Transverse colon (tissue), 4 donors: ENCODE measurements at regions not wholly inside any gene's neighbourhood (a gene's known extent, or its start where the extent isn't known, plus 50 kb on each side); places are given as distances from the start of the nearest gene placed in this dataset.

Experiments
- DNase-seq: peaks from one replicate; pipeline ENCODE4 v3.0.0-alpha.2; 2019
- H3K27ac ChIP-seq, 4 donors: fragments of 200-600 bp; sonication (generic); 2 replicates each; pipeline ENCODE4 v1.5.1; 2016 to 2018; ENCODE audit warnings: inconsistent platforms in 4 of 4
- H3K27me3 ChIP-seq: fragments of 200-600 bp; sonication (generic); 2 replicates; pipeline ENCODE4 v1.5.1; 2017; ENCODE audit warnings: inconsistent platforms
- H3K36me3 ChIP-seq, 4 donors: fragments of 200-600 bp; sonication (generic); 2 replicates each; pipeline ENCODE4 v1.5.1; 2017 to 2019; ENCODE audit warnings: inconsistent platforms in 4 of 4
- H3K4me1 ChIP-seq, 4 donors: fragments of 200-600 bp; sonication (generic); 2 replicates each; pipeline ENCODE4 v1.5.1; 2017 to 2020; ENCODE audit warnings: inconsistent platforms in 4 of 4
- H3K4me3 ChIP-seq, 4 donors: fragments of 200-600 bp; sonication (generic); 1 replicate in 1 of 4; 2 replicates in 3 of 4; pipeline versions ENCODE4 v1.5.1 to v1.6.1; 2017 to 2019; ENCODE audit warnings: inconsistent platforms in 4 of 4
- H3K9me3 ChIP-seq, 2 donors: fragments of 200-600 bp; sonication (generic); 2 replicates each; pipeline ENCODE4 v1.5.1; 2017 to 2019; ENCODE audit warnings: inconsistent platforms in 2 of 2
- CTCF ChIP-seq, 5 experiments: fragments of 200-600 bp in 3 of 5; fragments of 450-650 bp in 2 of 5; sonication (generic) in 3 of 5; IDR thresholded peaks; 1 replicate in 2 of 5; 2 replicates in 3 of 5; pipeline ENCODE4 v1.5.1; 2016 to 2017; ENCODE audit warnings: antibody characterized with exemption in 5 of 5, inconsistent platforms in 3 of 5, mild to moderate bottlenecking in 2 of 5, moderate library complexity in 1 of 5
- EP300 ChIP-seq: sonication (generic); formaldehyde crosslinking; IDR thresholded peaks from one replicate; pipeline ENCODE4 v1.6.1; 2017; ENCODE audit warnings: antibody characterized with exemption, low read depth
- POLR2A ChIP-seq: fragments of 450-650 bp; IDR thresholded peaks from one replicate; pipeline ENCODE4 v1.6.1; 2016; ENCODE audit warnings: antibody characterized with exemption, mild to moderate bottlenecking, moderate library complexity
- POLR2AphosphoS5 ChIP-seq, 3 donors: sonication (generic); formaldehyde crosslinking; IDR thresholded peaks; one replicate each; pipeline ENCODE4 v1.6.1; 2016; ENCODE audit warnings: antibody characterized with exemption in 3 of 3
- WGBS, 2 donors: methylation state at CpG; one replicate each; pipeline ENCODE4 v1.1.5; 2018; ENCODE audit warnings: low coverage in 1 of 2; 5-methylcytosine and 5-hydroxymethylcytosine counted together
- in situ Hi-C, 4 donors: fragments of 200-750 bp; cut with MboI; loops; one replicate each; pipeline versions ENCODE4 v1.15.0 to v1.15.1; 2017; ENCODE audit warnings: low sequenced_read_pairs in 3 of 4, low pct_ligation_motif_present in 1 of 4, low pct_unique_long_range_greater_than_20kb in 1 of 4
- intact Hi-C: fragments of 100-400 bp; cut with DNase I; formaldehyde crosslinking; loops from one replicate; pipeline ENCODE4 v1.15.1; 2023; ENCODE audit warnings: low total_unique reads

- intact Hi-C loops (no loop called here), in situ Hi-C loops (no loop called here)
- Histone ChIP-seq H3K27ac (no peak overlapping the region), H3K4me1 (no peaks in the 10 kb centered on the region), H3K27me3 (no peaks in the 10 kb centered on the region), H3K9me3 (no peaks in the 10 kb centered on the region), H3K36me3 (no peaks in the 10 kb centered on the region), H3K4me3 (no peak overlapping the region)
- TF ChIP-seq EP300 (no peak), POLR2AphosphoS5 (IDR thresholded peaks at IDR 0.05) (no peak), CTCF (IDR thresholded peaks at IDR 0.05) (no peak), POLR2A (no peak)
- WGBS, 2 donors: 82 to 92% methylated on average over 2 to 7 of the region's 7 CpGs
- no peak for DNase-seq
Observed at GRCh38 chr13:40311356-40312101, 354.9 kb downstream of the FOXO1 start.

DNA sequence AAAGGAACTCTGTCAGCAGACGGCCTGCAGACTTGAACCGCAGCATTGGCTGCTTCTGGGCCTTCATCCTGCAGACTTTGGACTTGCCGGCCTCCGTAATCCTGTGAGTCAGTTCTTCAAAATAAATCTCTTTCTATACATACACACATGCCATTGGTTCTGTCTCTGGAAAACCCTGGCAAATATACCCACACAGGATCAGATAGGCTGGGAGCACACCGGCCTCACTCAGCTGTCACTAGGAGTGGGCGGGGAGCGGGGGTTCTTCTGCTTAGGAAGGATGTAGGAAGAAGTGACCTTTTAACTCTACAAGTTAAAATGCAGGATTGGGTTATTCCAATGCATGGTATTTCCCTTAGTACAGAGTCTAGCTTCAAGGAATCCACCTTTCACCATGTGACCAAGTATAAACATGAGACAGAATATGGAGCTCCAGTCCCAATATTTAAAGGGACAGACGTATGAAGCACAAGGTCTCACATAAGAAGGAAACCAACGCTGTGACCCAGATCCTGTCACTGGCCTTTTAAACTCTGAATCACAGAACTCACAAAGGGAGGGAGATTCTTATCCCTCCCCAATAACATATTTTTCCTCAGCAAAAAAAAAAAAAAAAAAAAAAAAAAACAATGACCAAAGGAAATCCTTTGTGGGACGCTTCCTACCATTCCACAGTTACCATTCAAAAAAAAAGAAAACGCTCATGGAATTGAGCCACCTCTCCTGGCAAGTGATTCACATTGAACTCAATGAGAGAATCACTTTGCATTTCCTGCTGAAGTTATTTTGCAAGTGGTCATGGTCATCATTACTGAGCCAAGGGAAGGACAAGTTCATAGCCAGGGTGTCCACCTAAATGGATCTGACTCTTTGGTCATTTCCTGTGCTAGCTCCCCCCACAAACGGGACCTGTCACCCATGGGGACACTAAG, 352.9 kb downstream of the FOXO1 start:
- no peaks in the 10 kb centered on the region for H3K9me3 ChIP-seq
- no peaks in the 10 kb centered on the region for H3K4me1 ChIP-seq
- H3K36me3 ChIP-seq: no peaks in the 10 kb centered on the region
- H3K27me3 ChIP-seq: no peaks in the 10 kb centered on the region
- in situ Hi-C loops (no loop called here), intact Hi-C loops (no loop called here)
- TF ChIP-seq EP300: no peak
- no peak for TF ChIP-seq POLR2A
- no peak for TF ChIP-seq POLR2AphosphoS5 (IDR thresholded peaks at IDR 0.05)
- no peak for TF ChIP-seq CTCF (IDR thresholded peaks at IDR 0.05)
- no peak for DNase-seq
- no peak overlapping the region for H3K4me3 ChIP-seq
- no peak overlapping the region for H3K27ac ChIP-seq
- 85 to 93% methylated on average over 6 to 12 of the region's 12 CpGs for WGBS, 2 donors

DNA sequence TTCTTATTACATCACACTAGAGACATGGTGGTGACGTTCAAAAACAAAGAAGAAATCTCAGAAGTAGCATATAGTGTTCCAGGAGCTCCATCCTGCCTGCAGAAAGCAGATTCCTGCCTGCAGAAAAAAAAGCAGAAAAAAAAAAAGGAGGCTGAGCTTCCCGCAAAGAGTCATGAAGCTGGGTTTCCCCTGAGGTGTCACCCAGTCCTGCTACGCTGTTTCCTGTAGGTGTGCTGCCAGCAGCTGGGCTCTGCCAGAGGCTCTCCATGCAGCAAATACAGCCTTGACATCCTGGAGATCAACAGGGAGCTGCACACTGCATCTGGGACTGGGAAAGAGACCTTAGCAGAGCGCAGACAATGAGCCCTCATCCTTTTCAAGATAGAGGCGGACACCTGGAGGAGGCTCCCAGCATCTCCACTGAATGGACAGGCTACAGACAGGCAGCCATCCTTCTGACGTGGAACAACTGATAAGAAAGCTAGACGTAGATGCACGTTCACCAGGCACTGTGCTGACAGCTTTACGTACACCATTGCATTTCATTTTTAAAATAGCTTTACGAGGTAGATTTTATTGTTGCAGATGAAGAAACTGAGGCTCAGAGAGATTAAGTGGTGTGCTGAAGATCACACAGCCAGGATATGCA, 350.9 kb downstream of the FOXO1 start:
- in situ Hi-C loops (no loop called here), intact Hi-C loops (no loop called here)
- no peaks in the 10 kb centered on the region for H3K36me3 ChIP-seq
- no peak overlapping the region for H3K4me3 ChIP-seq
- no peak for DNase-seq
- H3K9me3 ChIP-seq: no peaks in the 10 kb centered on the region
- H3K27me3 ChIP-seq: no peaks in the 10 kb centered on the region
- TF ChIP-seq CTCF (IDR thresholded peaks at IDR 0.05) (no peak), EP300 (no peak), POLR2A (no peak), POLR2AphosphoS5 (IDR thresholded peaks at IDR 0.05) (no peak)
- 35 to 67% methylated on average over 3 to 10 of the region's 10 CpGs for WGBS, 2 donors
- H3K27ac ChIP-seq: no peak overlapping the region
- H3K4me1 ChIP-seq: no peaks in the 10 kb centered on the region

DNA sequence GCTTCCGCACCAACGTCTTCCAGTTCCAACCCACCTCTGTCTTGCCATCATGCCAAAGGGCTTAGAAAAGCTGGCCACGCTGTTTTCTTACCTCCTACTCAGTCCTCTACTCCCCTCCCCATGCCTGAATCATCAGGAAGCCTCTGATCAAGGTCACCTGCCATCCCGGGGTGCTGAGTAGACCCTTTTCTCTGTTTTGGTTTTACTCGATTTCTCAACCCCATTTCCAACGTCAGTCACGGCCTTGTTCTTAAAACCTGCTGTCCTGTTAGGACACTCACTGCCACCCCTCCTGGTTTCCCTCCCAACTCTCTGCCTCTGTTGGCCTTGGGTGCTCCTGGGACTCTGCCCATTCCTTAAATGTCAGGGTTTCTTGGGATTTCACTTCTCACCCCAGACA, 350.1 kb downstream of the FOXO1 start:
- Histone ChIP-seq H3K4me1 (no peaks in the 10 kb centered on the region), H3K9me3 (no peaks in the 10 kb centered on the region), H3K4me3 (no peak overlapping the region), H3K27ac (no peak overlapping the region), H3K27me3 (no peaks in the 10 kb centered on the region), H3K36me3 (no peaks in the 10 kb centered on the region)
- WGBS, 2 donors: 84 to 90% methylated on average over 2 to 7 of the region's 7 CpGs
- TF ChIP-seq POLR2A (no peak), CTCF (IDR thresholded peaks at IDR 0.05) (no peak), EP300 (no peak)
- in situ Hi-C loops: no loop called here
- no peak for DNase-seq
- intact Hi-C loops: no loop called here
